Stomach (tissue), 4 donors: ENCODE measurements at regions not wholly inside any gene's neighbourhood (a gene's known extent, or its start where the extent isn't known, plus 50 kb on each side); places are given as distances from the start of the nearest gene placed in this dataset.

ENCODE experiments used
- EP300 ChIP-seq: sonication (generic); formaldehyde crosslinking; IDR thresholded peaks from one replicate; pipeline ENCODE4 v1.6.1; 2017; ENCODE audit warnings: antibody characterized with exemption
- POLR2A ChIP-seq, 4 donors: fragments of 450-650 bp; IDR thresholded peaks; one replicate each; pipeline ENCODE4 v1.6.1; 2016; ENCODE audit warnings: antibody characterized with exemption in 4 of 4, control low read depth in 2 of 4, mild to moderate bottlenecking in 1 of 4, moderate library complexity in 1 of 4
- POLR2AphosphoS5 ChIP-seq, 3 donors: sonication (generic); formaldehyde crosslinking; IDR thresholded peaks; one replicate each; pipeline ENCODE4 v1.6.1; 2016; ENCODE audit warnings: antibody characterized with exemption in 3 of 3
- TF ChIP-seq, protein P1 (sequence below), 7 experiments: fragments of 450-650 bp in 4 of 7; fragments of 200-600 bp in 3 of 7; sonication (generic) in 3 of 7; IDR thresholded peaks; one replicate each; pipeline ENCODE4 v1.5.1; 2016 to 2019; ENCODE audit warnings: antibody characterized with exemption in 7 of 7, control low read depth in 2 of 7, mild to moderate bottlenecking in 1 of 7

DNA sequence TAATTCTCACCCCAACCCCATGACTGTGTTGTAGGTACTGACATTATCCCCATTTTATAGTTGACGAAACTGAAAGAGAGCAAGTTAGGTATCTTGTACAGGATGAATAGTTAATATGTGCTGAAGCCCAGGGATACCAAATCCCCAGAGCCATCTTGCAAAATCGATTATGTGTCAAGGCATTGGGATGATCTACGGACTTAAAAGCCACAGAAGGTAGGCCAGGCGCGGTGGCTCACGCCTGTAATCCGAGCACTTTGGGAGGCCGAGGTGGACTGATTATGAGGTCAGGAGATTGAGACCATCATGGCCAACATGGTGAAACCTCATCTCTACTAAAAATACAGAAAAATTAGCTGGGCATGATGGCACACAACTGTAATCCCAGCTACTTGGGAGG lies 242.4 kb upstream of the RHOBTB1 start:
- no peak for TF ChIP-seq POLR2A (IDR thresholded peaks at IDR 0.05)
- TF ChIP-seq, protein P1, sequence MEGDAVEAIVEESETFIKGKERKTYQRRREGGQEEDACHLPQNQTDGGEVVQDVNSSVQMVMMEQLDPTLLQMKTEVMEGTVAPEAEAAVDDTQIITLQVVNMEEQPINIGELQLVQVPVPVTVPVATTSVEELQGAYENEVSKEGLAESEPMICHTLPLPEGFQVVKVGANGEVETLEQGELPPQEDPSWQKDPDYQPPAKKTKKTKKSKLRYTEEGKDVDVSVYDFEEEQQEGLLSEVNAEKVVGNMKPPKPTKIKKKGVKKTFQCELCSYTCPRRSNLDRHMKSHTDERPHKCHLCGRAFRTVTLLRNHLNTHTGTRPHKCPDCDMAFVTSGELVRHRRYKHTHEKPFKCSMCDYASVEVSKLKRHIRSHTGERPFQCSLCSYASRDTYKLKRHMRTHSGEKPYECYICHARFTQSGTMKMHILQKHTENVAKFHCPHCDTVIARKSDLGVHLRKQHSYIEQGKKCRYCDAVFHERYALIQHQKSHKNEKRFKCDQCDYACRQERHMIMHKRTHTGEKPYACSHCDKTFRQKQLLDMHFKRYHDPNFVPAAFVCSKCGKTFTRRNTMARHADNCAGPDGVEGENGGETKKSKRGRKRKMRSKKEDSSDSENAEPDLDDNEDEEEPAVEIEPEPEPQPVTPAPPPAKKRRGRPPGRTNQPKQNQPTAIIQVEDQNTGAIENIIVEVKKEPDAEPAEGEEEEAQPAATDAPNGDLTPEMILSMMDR (IDR thresholded peaks at IDR 0.05) = no peak
- no peak for TF ChIP-seq POLR2AphosphoS5 (IDR thresholded peaks at IDR 0.05)
- no peak for TF ChIP-seq EP300
